Pancreas (tissue), 10 donors: ENCODE measurements at regions not wholly inside any gene's neighbourhood (a gene's known extent, or its start where the extent isn't known, plus 50 kb on each side); places are given as distances from the start of the nearest gene placed in this dataset.

Source experiments
- ATAC-seq, 4 donors: fragments of 200-7000 bp; cut with Tn5 transposase; one replicate each; pipeline versions ENCODE4 v1.8.0 to v1.9.1; 2020; ENCODE audit warnings: mild to moderate bottlenecking in 4 of 4, moderate library complexity in 4 of 4
- DNase-seq, 6 donors: peaks; one replicate each; pipeline ENCODE4 v3.0.0-alpha.2; 2020
- FAIRE-seq: peaks from 2 replicates; lab custom pipeline; 2012; peaks lifted over from hg19 to GRCh38; lab: Jason Lieb, UNC
- H3K27ac ChIP-seq, 4 donors: fragments of 200-600 bp; sonication (generic); 1 replicate in 3 of 4; 2 replicates in 1 of 4; pipeline versions ENCODE4 v1.5.0 to v1.8.0; 2020
- H3K27me3 ChIP-seq, 4 donors: fragments of 200-600 bp; one replicate each; pipeline ENCODE4 v1.8.0; 2021
- H3K36me3 ChIP-seq, 3 donors: fragments of 200-600 bp; sonication (generic) in 1 of 3; one replicate each; pipeline versions ENCODE4 v1.5.0 to v1.8.0; 2020 to 2021
- H3K4me1 ChIP-seq, 3 donors: fragments of 200-600 bp; one replicate each; pipeline ENCODE4 v1.8.0; 2021
- H3K4me3 ChIP-seq, 4 donors: fragments of 200-600 bp; sonication (generic) in 2 of 4; one replicate each; pipeline versions ENCODE4 v1.5.0 to v1.8.0; 2020 to 2021
- H3K9me3 ChIP-seq, 4 donors: fragments of 200-600 bp; one replicate each; pipeline ENCODE4 v1.8.0; 2021
- CTCF ChIP-seq, 4 donors: fragments of 200-600 bp; sonication (generic) in 3 of 4; IDR thresholded peaks; one replicate each; pipeline versions ENCODE4 v1.5.0 to v1.8.0; 2021; ENCODE audit warnings: antibody characterized with exemption in 4 of 4
- WGBS, 2 donors: extraction: QIAGEN DNeasy Blood & Tissue Kit; methylation state at CpG; one replicate each; pipeline ENCODE4 v1.1.7; 2013; 5-methylcytosine and 5-hydroxymethylcytosine counted together
- intact Hi-C, 3 donors: fragments of 100-400 bp; cut with DNase I; formaldehyde crosslinking; loops; one replicate each; pipeline versions ENCODE4 v1.11.1 to v1.14.2; 2022
- donor health status: healthy with polysubstance abuse.
- donor health status: DM: no; HTN: no; CAD: no; lungs with moderate emphysema.
- donor health status: DM: no; HTN: no; CAD: no.
- donor health status: control.
- donor health status: control.
- donor health status: Bipolar disorder and iron deficiency.
- donor health status: DM: yes; HTN: yes; CAD: no.
- donor health status: DM: no; HTN: no; CAD: no.
- donor health status: DM: no; HTN: no; CAD: no.
- donor health status: DM: yes; HTN: yes; CAD: no.

DNA sequence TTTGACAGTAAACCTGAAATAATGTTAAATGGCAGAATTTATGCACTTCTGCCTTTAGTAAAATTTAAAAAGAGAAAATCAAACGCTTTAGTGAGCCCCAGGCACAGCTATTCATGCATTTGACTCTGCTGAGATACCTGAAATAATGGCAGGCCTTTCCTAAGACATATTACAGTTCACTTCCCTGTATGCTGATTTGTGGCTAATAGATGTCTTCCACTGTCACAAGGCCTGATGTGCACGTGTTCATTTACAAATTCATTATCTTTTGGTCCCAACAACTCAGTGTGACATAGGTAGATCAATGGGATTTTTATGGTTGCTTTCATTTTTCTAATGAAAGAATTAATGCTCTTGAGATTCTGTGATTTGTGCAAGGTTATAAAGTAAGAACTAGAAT, 449.7 kb upstream of the RGS17 start:
- Histone ChIP-seq H3K27me3 (peaks cover 0 to under 1% (median 0%) of the 10 kb centered on the region in 4 donors), H3K9me3 (no peaks in the 10 kb centered on the region), H3K4me1 (no peaks in the 10 kb centered on the region), H3K36me3 (no peaks in the 10 kb centered on the region), H3K27ac (no peak overlapping the region), H3K4me3 (no peak overlapping the region)
- 42 to 52% methylated on average over 2 of the region's 2 CpGs for WGBS, 2 donors
- ATAC-seq (no peak), DNase-seq (no peak), FAIRE-seq (no peak)
- intact Hi-C loops: no loop called here
- TF ChIP-seq CTCF (IDR thresholded peaks at IDR 0.05): no peak

DNA sequence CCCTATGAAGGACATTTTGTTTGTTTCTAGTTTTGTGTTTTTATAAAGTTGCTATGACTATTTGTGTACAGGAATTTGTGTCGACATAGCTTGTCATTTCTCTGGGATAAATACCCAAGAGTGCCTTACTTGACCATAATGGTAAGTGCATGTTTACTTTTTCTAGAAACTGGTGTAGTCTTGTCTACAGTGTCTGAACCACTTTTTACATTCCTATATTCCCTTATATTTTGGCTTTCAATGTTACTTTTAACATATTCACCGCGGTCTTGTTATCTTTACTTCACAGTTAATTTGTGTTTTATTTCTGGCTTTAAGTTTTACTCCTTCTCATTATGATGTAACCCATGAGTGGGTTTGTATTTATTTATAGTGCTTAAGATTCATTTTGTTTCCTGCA, 444.4 kb upstream of the RGS17 start:
- no peak for FAIRE-seq
- H3K4me1 ChIP-seq: no peaks in the 10 kb centered on the region
- ATAC-seq: no peak
- WGBS, 2 donors: 91 to 96% methylated on average over 3 of the region's 3 CpGs
- H3K27ac ChIP-seq: no peak overlapping the region
- H3K4me3 ChIP-seq: no peak overlapping the region
- no peak for TF ChIP-seq CTCF (IDR thresholded peaks at IDR 0.05)
- no peak for DNase-seq
- H3K36me3 ChIP-seq: no peaks in the 10 kb centered on the region
- peaks cover 0 to 4% (median 0%) of the 10 kb centered on the region in 4 donors for H3K27me3 ChIP-seq
- intact Hi-C loops: no loop called here
- no peaks in the 10 kb centered on the region for H3K9me3 ChIP-seq

GRCh38 chr6:153574231-153574630, 443.1 kb upstream of the RGS17 start:
- TF ChIP-seq CTCF (IDR thresholded peaks at IDR 0.05): no peak
- ATAC-seq (no peak), DNase-seq (no peak), FAIRE-seq (no peak)
- intact Hi-C loops: no loop called here
- Histone ChIP-seq H3K36me3 (no peaks in the 10 kb centered on the region), H3K4me3 (no peak overlapping the region), H3K4me1 (no peaks in the 10 kb centered on the region), H3K9me3 (no peaks in the 10 kb centered on the region), H3K27me3 (peaks cover 0 to 4% (median 0%) of the 10 kb centered on the region in 4 donors), H3K27ac (no peak overlapping the region)
- 61 to 66% methylated on average over 2 of the region's 2 CpGs for WGBS, 2 donors

- no peak for DNase-seq
- Histone ChIP-seq H3K9me3 (no peaks in the 10 kb centered on the region), H3K4me3 (no peak overlapping the region), H3K36me3 (no peaks in the 10 kb centered on the region), H3K4me1 (no peaks in the 10 kb centered on the region), H3K27ac (no peak overlapping the region), H3K27me3 (peaks cover 0 to 4% (median 0%) of the 10 kb centered on the region in 4 donors)
- 56 to 66% methylated on average over 3 of the region's 3 CpGs for WGBS, 2 donors
- TF ChIP-seq CTCF (IDR thresholded peaks at IDR 0.05): no peak
- intact Hi-C loops: no loop called here
- ATAC-seq: no peak
- FAIRE-seq: no peak
Measured at GRCh38 chr6:153572371-153572770, 441.3 kb upstream of the RGS17 start.

DNA sequence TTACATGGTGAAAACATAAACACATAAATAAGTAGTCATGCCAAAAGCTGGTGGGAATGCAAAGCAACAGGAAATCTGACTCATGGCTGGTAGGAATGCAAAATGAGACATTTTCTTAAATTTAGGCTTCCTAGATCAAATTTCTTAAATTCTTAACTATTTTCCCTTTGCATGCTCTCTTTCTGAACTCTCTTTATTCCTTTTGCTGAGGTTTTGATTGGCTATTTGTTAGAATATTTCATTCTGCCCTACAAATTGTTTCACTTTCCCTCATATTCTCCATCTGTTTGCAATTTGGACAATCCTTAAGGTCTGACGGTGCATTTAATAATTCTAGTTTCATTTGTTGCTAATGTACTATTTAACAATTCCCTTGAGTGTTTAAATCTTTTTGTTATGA, 437.5 kb upstream of the RGS17 start:
- Histone ChIP-seq H3K27me3 (no peaks in the 10 kb centered on the region), H3K27ac (no peak overlapping the region), H3K4me3 (no peak overlapping the region), H3K4me1 (no peaks in the 10 kb centered on the region), H3K9me3 (no peaks in the 10 kb centered on the region), H3K36me3 (no peaks in the 10 kb centered on the region)
- WGBS, 2 donors: 72 to 79% methylated on average over 1 of the region's 1 CpG
- FAIRE-seq: no peak
- no peak for TF ChIP-seq CTCF (IDR thresholded peaks at IDR 0.05)
- no peak for DNase-seq
- no peak for ATAC-seq
- intact Hi-C loops: no loop called here
